HG02970 (cell line): ENCODE measurements at regions not wholly inside any gene's neighbourhood (a gene's known extent, or its start where the extent isn't known, plus 50 kb on each side); places are given as distances from the start of the nearest gene placed in this dataset.

ENCODE experiments used
- ATAC-seq: cut with Tn5 transposase; IDR thresholded peaks from one replicate; pipeline ENCODE4 v1.9.1; 2021; ENCODE audit warnings: mild to moderate bottlenecking, moderate library complexity, moderate number of reproducible peaks; ENCODE audit not compliant: unreplicated experiment, low FRiP score

DNA sequence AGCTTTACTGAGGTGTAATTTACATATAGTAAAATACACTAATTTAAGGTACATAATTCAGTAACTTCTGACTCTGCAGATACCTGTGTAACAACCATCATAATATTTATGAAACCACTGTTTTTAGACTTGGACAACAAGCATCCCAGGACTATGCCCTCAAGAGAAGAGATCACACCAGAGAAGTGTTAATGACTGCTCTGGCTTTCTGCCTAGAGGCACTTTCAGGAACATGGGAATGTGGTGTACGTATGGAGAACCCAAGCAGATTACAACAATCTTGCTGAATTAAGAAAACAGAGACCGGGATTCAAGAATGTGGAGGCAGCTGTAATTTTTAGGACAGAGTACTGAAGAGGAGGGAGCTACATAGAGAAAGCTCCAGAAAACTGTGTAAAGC is 475.2 kb downstream of the LPIN1 start:
- ATAC-seq, result no peak

DNA sequence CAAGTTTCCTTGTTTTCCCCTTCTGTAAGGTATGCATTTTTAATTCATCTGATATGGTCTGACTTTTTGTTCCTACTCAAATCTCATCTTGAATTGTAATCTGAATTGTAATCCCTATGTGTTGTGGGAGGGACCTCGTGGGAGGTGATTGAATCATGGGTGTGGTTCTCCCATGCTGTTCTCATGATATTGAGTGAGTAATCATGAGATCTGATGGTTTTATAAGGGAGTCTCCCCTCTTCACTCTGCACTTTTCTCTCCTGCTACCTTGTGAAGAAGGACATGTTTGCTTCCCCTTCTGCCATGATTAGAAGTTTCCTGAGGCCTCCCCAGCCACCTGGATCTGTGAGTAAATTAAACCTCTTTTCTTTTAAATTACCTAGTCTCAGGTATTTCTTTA is 476.1 kb downstream of the LPIN1 start:
- ATAC-seq, result no peak

DNA sequence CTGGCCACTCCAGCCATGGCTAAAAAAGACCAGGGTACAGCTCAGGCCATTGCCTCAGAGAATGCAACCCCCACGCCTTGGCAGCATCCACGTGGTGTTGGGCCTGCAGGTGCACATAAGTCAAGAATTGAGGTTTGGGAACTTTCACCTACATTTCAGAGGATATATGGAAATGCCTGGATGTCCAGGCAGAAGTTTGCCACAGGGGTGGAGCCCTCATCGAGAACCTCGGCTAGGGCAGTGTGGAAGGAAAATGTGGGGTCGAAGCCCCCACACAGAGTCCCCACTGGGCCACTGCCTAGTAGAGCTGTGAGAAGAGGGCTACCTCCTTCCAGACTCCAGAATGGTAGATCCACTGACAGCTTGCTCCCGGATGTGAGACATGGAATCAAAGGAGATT is 477.3 kb downstream of the LPIN1 start:
- ATAC-seq, result no peak

DNA sequence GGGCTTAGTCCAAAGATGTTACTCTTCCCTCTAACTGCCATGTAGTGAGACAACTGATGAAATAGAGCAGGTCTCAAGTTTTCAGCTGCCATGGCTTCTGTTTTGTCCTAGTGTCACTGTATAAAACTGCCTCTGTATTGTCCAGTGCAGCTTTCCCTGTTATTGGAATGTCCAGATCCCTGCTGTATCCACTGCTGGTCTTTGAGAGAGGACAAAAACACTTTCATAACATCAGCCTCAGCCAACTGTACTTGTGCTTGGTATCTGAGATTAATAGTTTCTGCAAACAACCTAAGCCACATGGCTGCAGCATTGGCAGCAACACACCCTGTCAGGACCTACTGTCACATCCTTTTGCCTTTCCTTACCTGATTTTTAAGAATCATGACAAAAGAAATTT is 480.2 kb downstream of the LPIN1 start:
- no peak for ATAC-seq

DNA sequence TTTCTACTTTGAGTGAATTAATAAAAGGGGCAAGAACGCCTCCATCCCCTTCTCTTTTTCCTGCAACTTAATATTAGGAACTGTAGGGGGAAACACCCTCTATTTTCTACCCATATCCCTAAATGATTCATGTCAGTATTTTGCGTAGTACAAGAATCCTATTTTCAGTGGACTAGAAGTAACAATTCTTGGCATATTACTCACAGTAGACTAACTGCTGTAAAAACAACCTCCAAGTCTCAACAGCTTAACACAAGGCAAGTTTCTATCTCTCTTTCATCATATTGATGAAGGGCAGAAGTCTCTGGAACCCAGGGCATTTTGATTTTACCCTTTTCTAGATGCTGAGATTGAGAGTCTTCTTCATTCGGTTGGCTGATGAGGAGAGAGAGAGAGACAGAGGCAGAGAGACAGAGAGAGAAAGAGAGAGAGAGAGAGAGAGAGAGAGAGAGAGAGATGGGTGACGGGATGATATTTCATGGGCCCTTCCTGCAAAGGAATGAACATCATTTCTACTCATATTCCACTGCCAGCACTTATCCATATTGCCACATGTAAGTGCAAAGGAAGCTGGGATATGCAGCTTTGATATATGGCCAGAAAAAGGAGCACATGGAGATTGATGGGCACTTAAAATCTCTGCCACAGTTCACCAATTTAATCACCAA is 481.6 kb downstream of the LPIN1 start:
- no peak for ATAC-seq

DNA sequence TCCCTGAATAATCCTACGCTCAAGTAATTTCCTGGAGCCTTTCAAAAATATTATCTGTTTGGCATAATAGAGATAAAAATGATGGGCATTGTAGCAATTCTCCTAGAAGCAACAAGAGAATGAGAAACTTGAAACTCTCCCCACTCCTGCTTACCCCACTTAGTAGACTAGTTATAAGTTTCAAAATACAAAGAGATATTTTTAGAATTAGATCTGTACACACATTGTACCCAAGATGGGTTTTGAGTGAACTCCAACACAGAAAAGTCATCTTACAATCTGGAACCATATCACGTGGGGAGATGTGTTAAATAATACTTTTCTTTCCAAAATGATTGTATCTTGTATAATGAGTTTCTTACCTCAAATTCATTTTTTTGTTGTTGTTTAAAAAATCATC is 484.9 kb downstream of the LPIN1 start:
- ATAC-seq, result no peak

DNA sequence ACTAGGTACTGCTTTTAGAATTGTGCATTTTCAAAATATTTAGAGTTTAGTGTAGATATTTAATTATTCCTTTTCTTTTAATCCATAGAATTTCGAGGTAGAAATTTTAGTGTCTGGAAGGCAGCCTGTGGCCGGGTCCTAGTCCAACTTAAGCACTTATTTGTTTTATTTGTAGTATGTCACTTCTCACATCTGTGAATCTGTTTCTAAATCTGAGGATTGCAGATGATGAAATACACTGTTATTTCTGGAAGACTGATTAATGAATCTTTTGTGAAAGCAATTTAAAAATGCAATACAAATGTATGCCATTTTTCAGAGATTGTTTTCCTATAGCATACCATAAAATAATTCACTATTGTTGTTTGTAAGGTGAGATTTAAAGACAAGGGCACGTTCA is 483.9 kb upstream of the TRIB2 start:
- ATAC-seq, result no peak

DNA sequence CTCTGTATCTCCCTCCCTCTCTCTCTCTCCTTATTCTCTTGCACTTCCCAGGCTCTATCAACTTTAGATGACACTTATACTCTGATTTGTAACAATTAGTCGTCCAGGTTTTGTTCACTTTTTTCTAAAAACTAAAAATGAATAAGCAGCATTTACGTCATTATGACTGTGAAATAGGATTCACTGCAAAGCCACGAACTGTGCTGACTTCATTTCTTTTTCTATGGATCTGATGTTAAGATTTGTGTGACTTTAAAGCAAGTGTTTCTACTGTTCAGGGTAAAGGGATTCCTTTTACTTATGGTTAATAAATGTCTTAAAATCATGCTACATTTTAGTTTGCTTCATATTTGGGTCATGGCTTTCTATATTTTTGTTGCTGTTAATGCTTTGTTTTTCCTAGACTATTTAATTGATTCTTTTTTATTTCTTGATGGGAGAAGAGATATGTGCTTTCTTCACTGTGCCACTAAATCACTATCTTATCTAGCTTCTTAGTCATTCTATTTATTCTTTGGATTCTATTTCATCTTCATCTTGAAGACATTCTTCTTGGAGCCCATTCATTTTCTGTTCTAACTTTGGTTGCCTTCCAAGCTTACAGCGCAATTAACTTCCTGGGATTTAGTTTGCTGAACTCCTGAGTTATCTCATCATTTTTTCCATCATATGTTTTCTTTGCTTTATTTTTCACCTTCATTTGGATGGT is 480.4 kb upstream of the TRIB2 start:
- ATAC-seq, result no peak

DNA sequence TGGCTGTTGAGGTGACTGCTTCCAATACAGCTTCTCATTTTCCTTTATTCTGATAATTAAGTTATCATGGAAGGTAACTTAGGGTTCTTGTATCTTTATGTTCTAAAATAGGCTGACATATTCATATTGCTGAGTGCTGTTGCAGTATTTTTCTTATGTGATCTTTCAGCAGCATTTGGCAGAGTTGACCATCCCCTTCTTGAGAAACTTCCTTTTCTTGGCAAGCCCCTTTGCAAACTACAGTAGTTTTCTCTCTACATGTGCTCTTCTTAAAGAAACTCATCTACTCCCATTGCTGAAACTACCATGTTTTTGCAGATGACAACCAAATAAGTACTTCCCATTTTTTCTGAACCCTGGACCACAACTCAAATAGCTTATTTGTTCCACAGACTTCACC is 476.5 kb upstream of the TRIB2 start:
- no peak for ATAC-seq

DNA sequence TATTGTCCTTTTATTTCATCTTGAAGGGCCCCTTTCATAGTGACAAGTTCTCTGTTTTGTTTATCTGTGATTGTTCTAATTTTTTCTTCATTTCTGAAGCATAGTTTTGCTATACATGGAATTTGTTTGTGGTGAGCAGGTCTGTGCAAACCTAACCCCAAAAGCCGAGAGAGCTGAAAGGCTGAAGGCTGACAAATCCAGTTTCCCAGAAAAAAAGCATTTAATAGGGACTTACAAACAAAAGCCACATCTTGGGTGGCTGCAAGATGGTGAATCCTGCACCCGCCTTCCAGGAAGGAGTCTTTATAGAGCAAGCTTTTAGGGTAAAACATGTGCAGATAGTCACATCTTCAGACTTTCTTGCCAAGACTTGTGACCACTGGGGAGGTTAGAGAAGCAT is 473.4 kb upstream of the TRIB2 start:
- no peak for ATAC-seq

DNA sequence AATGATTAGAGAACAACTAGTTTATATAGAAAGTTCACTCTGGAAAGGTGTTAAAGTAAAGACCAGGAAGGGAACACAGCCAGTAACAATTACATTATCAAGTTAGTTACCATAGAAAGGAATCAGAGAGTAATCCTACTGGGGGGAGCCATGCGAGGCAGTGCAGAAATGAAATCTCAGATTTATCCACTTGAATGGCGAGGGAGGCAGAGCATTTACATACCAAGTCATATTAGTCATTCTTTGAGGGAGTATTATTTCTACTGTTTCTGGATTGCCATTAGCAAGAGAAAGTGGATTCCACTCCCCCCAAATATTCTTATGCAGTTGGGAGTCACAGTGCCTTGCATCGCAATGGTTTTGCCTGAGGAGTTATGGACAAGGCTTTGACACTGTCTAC is 472.7 kb upstream of the TRIB2 start:
- ATAC-seq, result no peak

DNA sequence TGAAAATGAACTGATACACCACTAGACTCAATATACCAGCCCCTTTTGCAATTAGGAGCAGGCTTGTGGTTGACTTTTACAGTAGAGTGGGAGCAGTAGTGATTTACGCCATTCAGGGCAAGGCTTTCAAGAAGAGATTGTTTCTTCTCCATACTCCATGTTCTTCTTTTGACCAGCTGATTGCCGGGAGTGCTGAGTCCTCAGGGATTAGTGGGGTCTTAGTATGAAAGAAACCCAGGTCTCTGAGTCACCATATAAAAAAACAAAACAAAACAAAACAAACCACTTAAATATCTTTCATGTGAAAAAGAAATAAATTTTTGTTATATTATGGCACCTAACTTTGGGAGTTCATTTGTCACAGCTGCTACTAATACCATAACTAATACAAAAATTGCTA is 465.6 kb upstream of the TRIB2 start:
- no peak for ATAC-seq

DNA sequence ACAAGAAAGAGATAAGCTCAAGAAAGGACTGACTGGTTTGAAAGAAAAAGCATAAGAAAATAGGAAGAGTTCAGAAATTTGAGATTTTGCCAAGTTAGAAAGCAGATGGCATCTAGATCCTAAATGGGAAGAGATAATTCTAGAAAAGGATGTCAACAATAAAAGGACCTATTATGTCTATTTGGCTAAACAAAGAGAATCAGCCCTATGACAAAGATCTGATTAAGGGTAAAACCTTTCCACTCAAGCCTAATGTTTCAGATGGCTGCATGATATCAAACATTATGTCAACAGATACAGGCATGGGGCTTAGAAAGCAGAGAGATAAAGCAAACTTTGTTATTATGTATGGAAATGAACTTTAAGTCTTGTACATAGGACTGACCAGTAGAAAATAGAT is 465.0 kb upstream of the TRIB2 start:
- ATAC-seq, result no peak

DNA sequence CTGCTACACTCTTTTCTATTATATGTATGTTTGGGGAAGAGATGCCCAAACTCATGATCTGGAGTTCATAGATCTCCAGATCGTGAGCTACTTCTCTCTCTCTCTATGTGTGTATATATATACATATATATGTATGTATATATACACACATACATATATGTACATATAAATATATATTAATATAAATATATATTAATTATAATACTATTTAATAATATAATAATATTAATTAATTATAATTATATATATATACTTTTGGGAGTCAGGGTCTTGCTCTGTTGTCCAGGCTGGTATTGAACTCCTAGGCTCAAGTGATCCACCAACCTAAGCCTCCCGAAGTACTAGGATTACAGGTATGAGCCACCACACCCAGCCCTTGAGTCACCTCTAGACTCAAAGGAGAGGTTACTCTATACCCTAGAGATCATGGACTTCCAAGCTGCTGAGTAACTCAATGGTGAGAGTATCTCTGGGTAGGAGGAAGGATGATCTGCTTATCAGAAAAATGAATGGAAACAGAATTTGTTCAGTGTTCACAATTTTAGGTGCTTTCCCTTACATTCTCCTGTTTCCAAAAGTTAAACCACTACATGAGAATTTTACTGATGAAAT is 463.5 kb upstream of the TRIB2 start:
- ATAC-seq, result no peak

DNA sequence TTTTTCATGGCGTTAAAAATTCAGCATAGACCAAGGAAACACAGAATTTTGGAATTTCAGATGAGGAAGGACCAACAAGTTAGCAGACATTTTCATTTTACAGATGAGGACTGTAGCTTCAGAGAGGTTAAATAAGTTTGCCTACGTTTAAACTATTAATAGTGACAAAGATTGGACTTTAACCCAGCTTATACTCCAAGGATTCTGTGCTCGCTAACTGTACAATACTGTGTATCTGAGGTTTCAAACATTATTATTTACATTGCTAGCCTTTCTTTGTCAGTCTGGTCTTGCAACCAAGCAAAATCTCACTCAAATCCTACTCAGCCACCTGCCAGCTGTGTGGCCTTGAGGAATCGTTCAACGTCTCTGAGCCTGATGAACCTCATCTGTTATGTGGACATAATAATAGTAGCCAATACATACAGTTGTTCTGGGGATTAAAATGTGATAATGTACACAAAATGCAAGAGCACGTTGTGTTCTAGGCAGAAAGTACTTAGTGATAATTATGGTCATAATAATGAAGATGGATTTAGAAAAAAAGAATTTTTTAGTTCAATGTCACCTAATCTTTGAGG is 462.4 kb upstream of the TRIB2 start:
- no peak for ATAC-seq

DNA sequence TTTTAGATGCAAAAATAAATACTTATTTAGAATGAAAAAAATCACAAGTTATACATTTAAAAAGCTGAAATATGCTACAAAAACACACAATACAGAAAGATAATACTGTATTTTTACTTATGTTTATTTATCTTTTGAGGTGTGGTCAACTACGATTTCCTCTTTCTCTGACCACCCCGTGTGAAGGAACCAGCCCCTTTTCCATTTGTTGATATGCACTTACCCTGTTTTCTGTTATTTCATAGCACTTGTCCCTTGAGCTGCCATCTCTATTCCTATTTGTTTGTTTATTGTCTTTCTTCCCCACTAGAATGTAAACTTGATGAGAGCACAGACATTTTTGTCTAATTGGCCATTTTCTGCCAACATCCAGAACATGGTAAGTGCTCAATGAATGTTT is 460.5 kb upstream of the TRIB2 start:
- ATAC-seq, result no peak

DNA sequence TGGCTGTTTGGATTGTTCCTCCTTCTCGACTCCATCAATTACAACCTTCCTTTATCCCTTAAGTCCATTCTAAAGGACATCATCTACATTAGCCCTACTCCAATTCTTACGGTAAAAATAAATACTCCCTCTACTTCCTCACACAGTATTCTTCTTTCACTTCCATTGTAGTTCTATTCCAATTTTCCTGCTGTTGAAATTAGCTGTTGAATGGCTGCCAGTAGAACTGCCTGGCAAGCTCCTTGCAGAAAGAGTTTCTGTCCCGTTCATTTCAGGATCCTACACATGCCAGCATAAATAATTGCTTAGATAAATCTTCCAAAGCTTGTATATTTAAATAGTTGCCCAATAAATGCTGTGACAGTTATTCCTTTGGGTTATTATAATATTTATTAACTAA is 459.3 kb upstream of the TRIB2 start:
- no peak for ATAC-seq

DNA sequence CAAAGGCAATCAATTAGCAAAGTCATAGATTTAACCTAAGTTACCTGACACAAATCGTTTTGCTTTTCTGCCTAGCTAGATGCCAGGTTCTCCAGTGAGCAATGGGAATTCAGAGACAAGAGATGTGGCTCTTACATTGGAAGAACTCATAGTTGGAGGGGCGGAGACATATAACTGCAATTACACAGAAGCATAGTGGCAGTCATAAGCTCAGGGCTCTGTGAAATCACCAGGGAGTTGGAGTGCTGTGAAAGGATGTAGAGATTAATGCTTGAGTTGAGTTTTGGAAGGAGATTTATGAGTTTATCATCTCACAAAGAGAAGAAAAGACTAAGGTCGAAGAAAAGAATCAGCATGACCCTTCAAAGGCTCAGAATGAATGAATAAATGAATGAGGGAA is 457.2 kb upstream of the TRIB2 start:
- ATAC-seq, result no peak

DNA sequence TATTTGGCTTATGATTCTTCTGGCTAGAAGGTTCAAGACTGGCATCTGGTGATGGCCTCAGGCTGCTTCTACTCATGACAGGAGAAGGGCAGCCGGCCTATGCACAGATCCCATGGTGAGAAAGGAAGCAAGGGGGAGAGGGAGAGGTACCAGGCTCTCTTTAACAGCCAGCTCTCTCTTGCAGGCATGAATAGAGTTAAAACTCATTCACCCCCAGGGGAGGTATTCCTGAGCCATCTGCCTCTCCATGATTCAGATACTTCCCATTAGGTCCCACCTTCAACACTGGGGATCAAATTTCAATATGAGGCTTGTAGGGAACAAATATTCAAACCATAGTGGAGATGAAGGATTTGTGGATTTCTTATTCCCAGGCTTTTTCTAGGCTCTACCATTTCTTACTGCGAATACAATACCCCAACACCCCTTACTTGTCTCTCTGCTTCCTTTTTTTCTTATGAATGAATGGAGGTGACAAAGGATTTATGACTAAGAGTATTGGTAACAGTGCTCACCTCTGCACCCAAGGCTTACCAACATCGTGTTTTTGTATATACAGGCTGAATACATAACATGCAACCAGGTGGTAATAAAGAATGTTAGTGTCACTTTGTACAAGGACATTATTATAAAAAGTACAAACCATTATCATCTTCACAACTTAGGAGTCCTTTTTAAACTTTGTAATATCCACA is 454.6 kb upstream of the TRIB2 start:
- ATAC-seq, result no peak

DNA sequence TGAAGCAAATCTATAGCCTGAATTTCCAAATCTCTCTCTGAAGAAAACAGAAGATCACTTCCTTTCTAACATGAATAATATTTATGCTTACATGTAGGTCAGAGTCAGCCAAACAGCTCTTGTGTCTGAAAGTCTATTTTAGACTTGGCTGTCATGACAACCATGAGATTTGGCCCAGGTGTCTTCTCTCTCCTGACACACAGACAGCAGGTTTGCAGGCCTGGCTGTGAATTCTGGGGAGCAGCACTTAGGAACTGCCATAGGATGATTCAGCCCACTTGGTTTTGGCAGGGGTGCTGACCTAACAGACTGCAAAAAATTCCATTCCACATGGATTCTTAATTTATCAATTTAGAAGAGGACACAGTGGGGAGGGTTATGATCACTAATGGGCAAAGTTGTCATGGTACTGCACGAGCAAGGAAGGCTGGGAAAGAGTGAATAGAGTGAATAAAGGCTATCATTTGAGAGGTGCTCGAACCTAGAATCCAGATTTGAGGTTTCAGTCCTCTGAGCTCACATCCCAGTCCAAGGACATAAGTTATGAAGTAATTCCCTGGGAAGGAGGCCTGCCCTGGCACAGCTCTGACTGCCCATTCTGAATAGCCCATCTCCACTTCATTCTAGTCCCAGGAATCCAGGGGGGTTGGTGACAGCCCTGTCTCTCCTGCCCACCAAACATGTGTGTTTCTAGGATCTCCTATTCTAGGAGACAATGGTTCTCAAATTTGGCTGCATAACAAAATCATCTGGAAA is 453.9 kb upstream of the TRIB2 start:
- ATAC-seq, result no peak
